ENCODE measurements at regions not wholly inside any gene's neighbourhood (a gene's known extent, or its start where the extent isn't known, plus 50 kb on each side); places are given as distances from the start of the nearest gene placed in this dataset.

- no peak for TF ChIP-seq CTCF (IDR thresholded peaks at IDR 0.05; ENCODE audit: extremely low read depth, insufficient read depth, missing control alignments)
- no peak for DNase-seq (ENCODE audit: low spot score)
- in situ Hi-C loops (cut with MboI; ENCODE audit: low pct_unique_long_range_greater_than_20kb, low sequenced_read_pairs, unreplicated experiment), result loop anchor here (10.0 kb wide), 1 partner anchor 615 kb away; no protein-coding TSS in a partner anchor
These were observed 289.5 kb downstream of the USP46 start for GRCh38 chr4:52369649-52370048.

GRCh38 chr4:52370576-52370975 lies 288.5 kb downstream of the USP46 start:
- DNase-seq (ENCODE audit: low spot score), result no peak
- no peak for TF ChIP-seq CTCF (IDR thresholded peaks at IDR 0.05; ENCODE audit: extremely low read depth, insufficient read depth, missing control alignments)
- in situ Hi-C loops (cut with MboI; ENCODE audit: low pct_unique_long_range_greater_than_20kb, low sequenced_read_pairs, unreplicated experiment), result loop anchor here (10.0 kb wide), 1 partner anchor 614 kb away; no protein-coding TSS in a partner anchor

- DNase-seq (ENCODE audit: low spot score), result no peak
- TF ChIP-seq CTCF (IDR thresholded peaks at IDR 0.05; ENCODE audit: extremely low read depth, insufficient read depth, missing control alignments), result no peak
- in situ Hi-C loops (cut with MboI; ENCODE audit: low pct_unique_long_range_greater_than_20kb, low sequenced_read_pairs, unreplicated experiment), result loop anchor here (10.0 kb wide), 1 partner anchor 613 kb away; no protein-coding TSS in a partner anchor
These were observed 287.3 kb downstream of the USP46 start for GRCh38 chr4:52371841-52372240.

- in situ Hi-C loops (cut with MboI; ENCODE audit: low pct_unique_long_range_greater_than_20kb, low sequenced_read_pairs, unreplicated experiment), result loop anchor here (10.0 kb wide), 1 partner anchor 613 kb away; no protein-coding TSS in a partner anchor
These were observed 286.8 kb downstream of the USP46 start for GRCh38 chr4:52372269-52372668.

GRCh38 chr4:52372747-52373146 lies 286.4 kb downstream of the USP46 start:
- in situ Hi-C loops (cut with MboI; ENCODE audit: low pct_unique_long_range_greater_than_20kb, low sequenced_read_pairs, unreplicated experiment), result loop anchor here (10.0 kb wide), 1 partner anchor 612 kb away; no protein-coding TSS in a partner anchor
- TF ChIP-seq CTCF (IDR thresholded peaks at IDR 0.05; ENCODE audit: extremely low read depth, insufficient read depth, missing control alignments), result no peak
- DNase-seq (ENCODE audit: low spot score), result no peak

More at GRCh38 chr4:52372269-52372668, 286.8 kb downstream of the USP46 start:
- TF ChIP-seq CTCF (IDR thresholded peaks at IDR 0.05; ENCODE audit: extremely low read depth, insufficient read depth, missing control alignments), result no peak
- no peak for DNase-seq (ENCODE audit: low spot score)

- no peak for DNase-seq (ENCODE audit: low spot score)
- no peak for TF ChIP-seq CTCF (IDR thresholded peaks at IDR 0.05; ENCODE audit: extremely low read depth, insufficient read depth, missing control alignments)
- in situ Hi-C loops (cut with MboI; ENCODE audit: low pct_unique_long_range_greater_than_20kb, low sequenced_read_pairs, unreplicated experiment), result loop anchor here (10.0 kb wide), 1 partner anchor 611 kb away; no protein-coding TSS in a partner anchor
These were observed 285.5 kb downstream of the USP46 start for GRCh38 chr4:52373650-52374049.

Data from GM13977 (cell line).